ENCODE measurements at regions not wholly inside any gene's neighbourhood (a gene's known extent, or its start where the extent isn't known, plus 50 kb on each side); places are given as distances from the start of the nearest gene placed in this dataset.

- TF ChIP-seq NFIC (IDR thresholded peaks at IDR 0.05), result no peak
- TF ChIP-seq REST (IDR thresholded peaks at IDR 0.05; ENCODE audit: low read depth), result no peak
- no peak for TF ChIP-seq USF1 (IDR thresholded peaks at IDR 0.05)
- no peak for TF ChIP-seq EP300 (IDR thresholded peaks at IDR 0.05; ENCODE audit: borderline replicate concordance)
- no peak for TF ChIP-seq RAD21 (IDR thresholded peaks at IDR 0.05; ENCODE audit: low read depth)
- TF ChIP-seq FOXM1 (IDR thresholded peaks at IDR 0.05; ENCODE audit: borderline replicate concordance, low read depth), result no peak
- TF ChIP-seq TCF12 (IDR thresholded peaks at IDR 0.05; ENCODE audit: low read depth), result no peak
- TF ChIP-seq CEBPB (IDR thresholded peaks at IDR 0.05), result no peak
- TF ChIP-seq ZBTB7A (IDR thresholded peaks at IDR 0.05; ENCODE audit: low read depth), result no peak
- TF ChIP-seq CREB1 (IDR thresholded peaks at IDR 0.05; ENCODE audit: low read depth), result no peak
- no peak for TF ChIP-seq EGR1 (IDR thresholded peaks at IDR 0.05)
- TF ChIP-seq MAX (IDR thresholded peaks at IDR 0.05), result no peak
- TF ChIP-seq YY1 (IDR thresholded peaks at IDR 0.05; ENCODE audit: low read depth), result no peak
Measured at GRCh38 chr12:20018406-20018805, 349.9 kb upstream of the PDE3A start.

- TF ChIP-seq EGR1 (IDR thresholded peaks at IDR 0.05) (no peak), REST (IDR thresholded peaks at IDR 0.05; ENCODE audit: low read depth) (no peak), USF1 (IDR thresholded peaks at IDR 0.05) (no peak), FOXM1 (IDR thresholded peaks at IDR 0.05; ENCODE audit: borderline replicate concordance, low read depth) (no peak), NFIC (IDR thresholded peaks at IDR 0.05) (no peak), CEBPB (IDR thresholded peaks at IDR 0.05) (no peak), TAF1 (IDR thresholded peaks at IDR 0.05; ENCODE audit: low read depth) (no peak), RAD21 (IDR thresholded peaks at IDR 0.05; ENCODE audit: low read depth) (no peak), TEAD4 (IDR thresholded peaks at IDR 0.05) (no peak), TCF12 (IDR thresholded peaks at IDR 0.05; ENCODE audit: low read depth) (no peak), CREB1 (IDR thresholded peaks at IDR 0.05; ENCODE audit: low read depth) (no peak), EP300 (IDR thresholded peaks at IDR 0.05; ENCODE audit: borderline replicate concordance) (no peak), ZBTB7A (IDR thresholded peaks at IDR 0.05; ENCODE audit: low read depth) (no peak)
Measured at GRCh38 chr12:20024194-20024593, 344.1 kb upstream of the PDE3A start.

GRCh38 chr12:20028033-20028432 lies 340.3 kb upstream of the PDE3A start:
- TF ChIP-seq TEAD4 (IDR thresholded peaks at IDR 0.05) (no peak), REST (IDR thresholded peaks at IDR 0.05; ENCODE audit: low read depth) (no peak), CEBPB (IDR thresholded peaks at IDR 0.05) (no peak), EGR1 (IDR thresholded peaks at IDR 0.05) (no peak), ZBTB7A (IDR thresholded peaks at IDR 0.05; ENCODE audit: low read depth) (no peak), YY1 (IDR thresholded peaks at IDR 0.05; ENCODE audit: low read depth) (no peak), FOXM1 (IDR thresholded peaks at IDR 0.05; ENCODE audit: borderline replicate concordance, low read depth) (no peak), NFIC (IDR thresholded peaks at IDR 0.05) (no peak)

- TF ChIP-seq REST (IDR thresholded peaks at IDR 0.05; ENCODE audit: low read depth) (no peak), TEAD4 (IDR thresholded peaks at IDR 0.05) (no peak), RAD21 (IDR thresholded peaks at IDR 0.05; ENCODE audit: low read depth) (no peak), USF1 (IDR thresholded peaks at IDR 0.05) (no peak), MAX (IDR thresholded peaks at IDR 0.05) (no peak), CEBPB (IDR thresholded peaks at IDR 0.05) (no peak), EP300 (IDR thresholded peaks at IDR 0.05; ENCODE audit: borderline replicate concordance) (no peak), EGR1 (IDR thresholded peaks at IDR 0.05) (no peak), CREB1 (IDR thresholded peaks at IDR 0.05; ENCODE audit: low read depth) (no peak), YY1 (IDR thresholded peaks at IDR 0.05; ENCODE audit: low read depth) (no peak), TCF12 (IDR thresholded peaks at IDR 0.05; ENCODE audit: low read depth) (no peak), NFIC (IDR thresholded peaks at IDR 0.05) (no peak), TAF1 (IDR thresholded peaks at IDR 0.05; ENCODE audit: low read depth) (no peak), FOXM1 (IDR thresholded peaks at IDR 0.05; ENCODE audit: borderline replicate concordance, low read depth) (no peak), ZBTB7A (IDR thresholded peaks at IDR 0.05; ENCODE audit: low read depth) (no peak)
Measured at GRCh38 chr12:20030826-20031225, 337.5 kb upstream of the PDE3A start.
